HG02870 (cell line): ENCODE measurements at regions not wholly inside any gene's neighbourhood (a gene's known extent, or its start where the extent isn't known, plus 50 kb on each side); places are given as distances from the start of the nearest gene placed in this dataset.
"Not testable (repeated sequence)": the region's sequence is repeated elsewhere in the genome, so short reads cannot be mapped to it uniquely, and the experiment has no call there.

Source experiments
- ATAC-seq: cut with Tn5 transposase; IDR thresholded peaks from one replicate; pipeline ENCODE4 v1.9.1; 2021; ENCODE audit warnings: mild to moderate bottlenecking, moderate library complexity; ENCODE audit not compliant: unreplicated experiment

GRCh38 chr5:62077823-62078550 is 228.0 kb upstream of the KIF2A start:
- no peak for ATAC-seq

DNA sequence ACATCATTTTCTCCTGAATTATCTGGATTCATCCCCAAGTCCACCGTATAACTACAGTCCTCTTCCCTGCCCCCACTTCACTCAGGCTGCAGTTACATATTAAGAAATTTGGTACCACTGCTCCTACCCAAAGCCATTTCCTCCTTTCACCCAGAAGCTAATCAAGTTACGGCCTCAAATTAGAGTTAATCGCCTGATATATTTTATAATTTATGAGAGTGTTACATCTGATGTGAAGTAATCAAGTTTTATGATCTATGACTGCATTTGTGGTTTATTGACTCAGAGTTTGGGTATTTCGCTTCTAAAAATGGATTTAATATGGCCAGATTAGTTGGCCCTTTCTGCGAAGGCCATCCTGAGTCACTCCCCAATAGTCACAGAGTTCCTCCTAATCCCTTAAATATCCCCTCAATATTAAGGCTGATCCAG is 223.6 kb upstream of the KIF2A start:
- no peak for ATAC-seq

DNA sequence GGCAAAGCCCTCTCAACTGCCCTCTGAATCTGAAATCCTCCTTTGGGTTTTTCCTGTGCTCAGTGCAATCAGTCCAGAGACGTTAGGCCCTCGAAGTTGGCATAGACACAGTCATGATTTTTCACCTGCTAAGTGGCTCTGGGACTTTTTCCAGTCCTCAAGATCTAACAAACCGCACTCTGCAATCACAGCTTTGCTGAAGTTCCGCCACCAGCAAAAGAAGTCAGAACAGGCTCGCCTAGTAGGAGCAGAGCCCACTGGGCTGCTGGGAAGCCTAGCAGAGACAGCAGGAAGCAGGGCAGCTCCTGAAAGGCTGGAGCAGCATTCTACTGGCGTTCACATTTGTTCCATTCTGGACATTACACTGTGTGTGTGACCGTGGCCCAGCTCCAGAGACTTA is 222.8 kb upstream of the KIF2A start:
- ATAC-seq = no peak

DNA sequence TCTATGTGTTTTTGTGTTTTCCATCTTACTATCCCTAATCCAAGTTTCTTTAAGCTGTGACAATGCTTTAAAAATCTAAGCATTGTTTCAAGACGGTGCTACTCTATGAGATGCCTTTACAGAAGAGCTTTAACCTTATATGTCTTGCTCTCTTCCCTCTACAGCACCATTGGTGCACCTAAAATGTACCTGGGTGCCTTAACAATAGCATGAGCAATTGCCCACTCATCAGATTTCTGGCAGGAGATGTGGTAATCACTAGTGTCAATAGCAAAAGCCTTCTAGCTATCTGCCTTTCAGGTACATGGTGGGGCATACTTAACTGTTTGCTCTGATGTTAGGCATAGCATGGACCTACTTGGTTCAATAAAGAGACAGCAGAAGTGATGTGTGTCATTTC is 222.3 kb upstream of the KIF2A start:
- no peak for ATAC-seq

GRCh38 chr5:62084391-62084790 is 221.6 kb upstream of the KIF2A start:
- no peak for ATAC-seq

DNA sequence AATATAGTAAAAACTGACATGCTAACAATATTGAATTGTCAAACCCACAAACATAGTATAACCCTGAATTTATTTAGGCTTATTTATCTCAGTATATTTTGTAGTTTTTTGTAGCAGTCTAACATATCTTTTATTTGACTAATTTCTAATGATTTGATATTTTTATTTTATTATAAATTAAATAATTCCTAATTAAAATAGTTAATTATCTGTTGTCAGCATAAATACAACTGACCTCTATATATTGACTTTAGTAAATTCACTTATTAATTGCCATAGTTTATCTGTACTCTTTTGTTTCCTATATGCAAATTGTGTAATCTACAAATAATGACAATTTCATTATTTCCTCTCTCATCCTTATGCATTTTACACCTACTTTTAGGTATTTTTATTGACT is 215.1 kb upstream of the KIF2A start:
- no peak for ATAC-seq

- no peak for ATAC-seq
These were observed 212.6 kb upstream of the KIF2A start for GRCh38 chr5:62093411-62093810.

DNA sequence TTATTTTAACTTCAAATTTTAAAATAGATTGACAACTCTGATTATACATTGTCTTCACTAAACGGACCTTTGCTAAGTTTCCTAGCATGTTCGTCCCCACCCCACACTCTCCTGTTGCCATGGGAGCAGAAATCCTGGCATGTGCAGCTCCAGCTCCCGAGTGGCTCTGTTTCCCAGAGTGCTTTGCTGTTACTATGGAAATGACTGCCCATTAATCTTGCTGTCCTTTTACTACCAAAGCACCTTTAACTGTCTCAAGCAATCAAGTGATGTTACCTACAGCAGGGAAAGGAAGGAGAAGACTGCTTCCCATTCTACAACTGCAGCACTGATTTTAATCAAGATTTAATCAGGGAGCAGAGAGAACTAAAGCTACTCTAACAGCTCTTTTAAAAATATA is 212.0 kb upstream of the KIF2A start:
- no peak for ATAC-seq

GRCh38 chr5:62097361-62097760 is 208.6 kb upstream of the KIF2A start:
- ATAC-seq = no peak

DNA sequence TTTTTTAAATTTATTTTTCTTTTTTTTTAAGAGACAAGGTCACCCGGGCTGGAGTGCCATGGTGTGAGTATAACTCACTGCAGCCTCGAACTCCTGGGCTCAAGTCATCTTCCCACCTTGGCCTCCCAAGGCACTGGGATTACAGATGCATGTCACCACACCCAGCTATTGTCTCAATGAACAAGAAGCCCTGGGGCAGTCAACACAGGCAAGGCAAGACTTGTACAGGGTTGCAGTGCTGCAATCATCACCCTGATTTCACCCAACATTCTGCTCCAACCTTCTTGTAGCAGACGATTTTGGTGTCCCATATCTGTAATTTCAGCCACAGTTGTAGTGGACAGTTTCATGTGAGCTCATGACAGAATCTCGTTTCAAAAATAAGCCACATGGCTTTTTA is 205.8 kb upstream of the KIF2A start:
- ATAC-seq = no peak

GRCh38 chr5:62103863-62104262 is 202.1 kb upstream of the KIF2A start:
- ATAC-seq = not testable (repeated sequence)

GRCh38 chr5:62111428-62111827 is 194.6 kb upstream of the KIF2A start:
- ATAC-seq = no peak

GRCh38 chr5:62112689-62113228 is 193.2 kb upstream of the KIF2A start:
- no peak for ATAC-seq

DNA sequence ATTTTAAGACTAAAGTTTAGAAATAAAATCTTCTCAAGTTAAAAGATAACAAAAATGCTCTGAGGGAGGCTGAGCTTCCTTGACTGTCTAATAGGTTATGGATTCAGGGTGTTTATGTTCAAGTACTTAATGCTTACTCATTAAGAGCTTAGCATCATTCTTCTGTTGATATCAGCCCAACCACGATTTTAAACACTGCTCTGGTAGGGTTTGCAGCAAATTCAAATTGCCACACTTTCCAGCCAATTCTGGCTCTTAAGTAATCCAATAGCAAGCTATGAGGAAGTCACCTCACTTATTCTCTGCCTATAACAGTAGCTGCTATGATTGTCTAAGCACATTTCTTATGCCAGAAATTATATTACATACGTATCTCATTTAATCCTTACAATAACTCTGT is 191.0 kb upstream of the KIF2A start:
- ATAC-seq = no peak

GRCh38 chr5:62124266-62124665 is 181.7 kb upstream of the KIF2A start:
- no peak for ATAC-seq

GRCh38 chr5:62126090-62126489 is 179.9 kb upstream of the KIF2A start:
- no peak for ATAC-seq

DNA sequence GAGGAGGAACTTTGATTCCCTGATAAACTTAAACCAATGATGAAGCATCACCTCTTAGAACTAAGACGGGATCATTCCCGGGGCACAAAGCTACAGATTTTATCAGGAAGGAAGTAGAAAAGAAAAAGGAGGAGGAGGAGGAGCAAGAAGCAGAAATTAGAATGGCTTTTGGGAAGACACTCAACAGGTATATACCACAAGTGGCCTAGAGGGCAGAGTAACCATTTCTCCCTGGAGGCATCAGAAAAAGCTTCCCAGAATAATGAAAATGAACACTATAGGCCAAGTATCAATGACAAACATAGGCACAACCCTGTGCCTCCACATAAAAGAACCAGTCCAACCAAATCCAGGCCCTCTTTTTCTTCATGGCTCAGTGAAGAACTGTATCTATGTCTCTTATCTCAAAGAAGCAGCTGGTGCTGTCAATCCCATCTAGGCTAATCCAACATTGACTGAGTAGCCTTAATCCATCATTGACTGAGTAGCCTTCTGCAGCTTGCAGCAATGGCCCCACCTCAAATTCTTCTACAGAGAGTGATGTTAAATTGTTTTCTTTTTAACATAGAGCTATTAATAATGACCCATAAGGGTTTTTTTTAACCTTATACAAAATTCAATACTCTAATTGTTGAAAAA is 178.8 kb upstream of the KIF2A start:
- ATAC-seq = no peak

GRCh38 chr5:62130107-62130506 is 175.9 kb upstream of the KIF2A start:
- ATAC-seq = no peak

DNA sequence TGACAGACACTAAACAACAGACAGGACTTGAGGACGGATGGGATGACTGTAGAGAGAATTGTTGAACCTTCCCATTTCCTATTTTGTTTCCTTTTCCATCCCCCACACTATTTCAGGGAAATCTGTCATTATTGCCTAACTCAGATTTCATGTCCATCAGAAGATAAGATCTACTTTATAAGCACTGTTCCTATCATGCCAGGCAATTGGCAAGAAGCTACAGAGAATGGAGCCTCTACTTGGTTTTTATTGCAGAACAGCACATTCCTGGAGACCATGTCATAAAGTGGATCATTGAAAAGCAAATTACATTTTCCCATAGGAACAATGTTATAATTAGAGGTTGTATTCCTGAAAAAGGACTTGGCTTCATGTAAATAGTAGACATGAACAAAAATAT is 173.7 kb upstream of the KIF2A start:
- ATAC-seq = no peak

DNA sequence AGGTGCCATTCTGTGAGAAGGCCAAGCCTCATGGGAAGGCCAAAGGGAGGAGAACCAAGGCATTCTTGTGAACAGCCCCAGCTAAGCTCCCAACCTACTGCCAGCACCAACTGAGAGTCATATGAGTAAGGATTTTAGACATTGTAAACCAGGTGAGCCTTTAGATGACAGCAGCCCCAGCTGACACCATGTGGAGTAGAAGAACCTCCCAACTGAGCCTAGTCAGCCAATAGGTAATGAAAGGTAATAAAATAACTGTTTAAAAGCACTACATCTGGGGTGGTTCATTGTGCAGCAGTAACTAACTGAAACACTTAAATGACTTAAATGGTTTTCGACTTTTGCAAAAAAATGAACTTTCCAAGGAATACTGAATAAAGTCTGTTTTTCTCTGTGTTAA is 172.6 kb upstream of the KIF2A start:
- no peak for ATAC-seq

DNA sequence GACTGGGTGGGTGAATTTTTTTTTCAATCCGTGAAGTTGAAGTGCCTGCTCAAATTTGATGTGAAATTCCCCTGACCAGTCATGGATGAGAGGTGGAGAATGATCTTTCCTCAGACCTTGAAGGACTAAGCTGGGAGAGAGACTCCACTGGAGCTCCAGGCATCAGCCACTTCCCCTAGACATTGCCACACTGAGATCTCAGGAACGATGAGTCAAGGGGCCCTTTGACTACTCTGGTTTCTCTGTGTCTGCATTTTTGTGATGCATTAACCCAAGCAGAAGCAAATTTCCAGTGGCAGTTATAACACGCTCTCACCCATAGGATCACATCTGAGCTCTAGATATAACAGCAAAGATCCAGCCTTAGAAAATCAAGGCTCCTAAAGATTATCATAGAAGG is 171.2 kb upstream of the KIF2A start:
- ATAC-seq = no peak

DNA sequence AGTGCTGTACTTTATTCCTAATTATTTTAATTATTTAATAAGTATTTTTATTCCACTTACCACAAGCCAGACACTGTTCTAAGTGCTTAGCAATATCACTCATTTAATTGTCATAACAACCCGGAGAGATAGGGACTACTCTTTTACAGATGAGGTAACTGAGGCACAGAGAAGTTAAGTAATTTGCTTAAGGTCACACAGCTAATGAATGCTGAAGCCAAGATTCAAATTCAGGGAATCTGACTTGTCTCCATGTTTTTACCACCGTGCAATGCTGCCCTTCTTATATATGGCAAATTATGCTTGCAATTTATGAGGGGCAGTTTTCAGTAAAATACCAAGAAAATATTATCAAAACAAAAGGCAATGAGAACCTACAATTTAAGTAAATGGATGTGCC is 168.4 kb upstream of the KIF2A start:
- ATAC-seq = no peak

- no peak for ATAC-seq
These were observed 167.4 kb upstream of the KIF2A start for GRCh38 chr5:62138607-62139006.
